Putamen (tissue), 1 donor: ENCODE measurements at regions not wholly inside any gene's neighbourhood (a gene's known extent, or its start where the extent isn't known, plus 50 kb on each side); places are given as distances from the start of the nearest gene placed in this dataset.

Experiments used
- DNase-seq: peaks from one replicate; pipeline ENCODE4 v3.0.0-alpha.2; 2016; ENCODE audit warnings: low spot score

DNA sequence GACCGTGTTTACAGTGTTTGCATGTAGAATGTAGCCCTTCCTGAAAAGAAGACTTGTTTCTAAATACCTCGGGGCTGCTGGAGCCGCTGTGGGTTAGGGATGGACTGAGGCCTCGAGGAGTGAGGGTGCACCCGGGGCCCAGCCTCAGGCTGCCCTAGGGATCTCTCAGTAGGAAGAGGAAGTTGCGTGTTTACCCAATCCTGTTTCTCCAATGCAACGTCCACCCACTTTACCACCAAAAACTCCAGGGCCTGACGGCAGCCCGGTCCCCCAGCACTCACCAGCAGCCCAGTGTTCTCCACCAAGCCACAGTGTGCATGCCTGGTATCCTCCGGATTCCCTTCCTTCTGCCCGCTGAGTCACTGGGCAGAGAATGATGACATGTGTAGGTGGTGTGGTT lies 255.8 kb downstream of the GLI2 start:
- no peak for DNase-seq

DNA sequence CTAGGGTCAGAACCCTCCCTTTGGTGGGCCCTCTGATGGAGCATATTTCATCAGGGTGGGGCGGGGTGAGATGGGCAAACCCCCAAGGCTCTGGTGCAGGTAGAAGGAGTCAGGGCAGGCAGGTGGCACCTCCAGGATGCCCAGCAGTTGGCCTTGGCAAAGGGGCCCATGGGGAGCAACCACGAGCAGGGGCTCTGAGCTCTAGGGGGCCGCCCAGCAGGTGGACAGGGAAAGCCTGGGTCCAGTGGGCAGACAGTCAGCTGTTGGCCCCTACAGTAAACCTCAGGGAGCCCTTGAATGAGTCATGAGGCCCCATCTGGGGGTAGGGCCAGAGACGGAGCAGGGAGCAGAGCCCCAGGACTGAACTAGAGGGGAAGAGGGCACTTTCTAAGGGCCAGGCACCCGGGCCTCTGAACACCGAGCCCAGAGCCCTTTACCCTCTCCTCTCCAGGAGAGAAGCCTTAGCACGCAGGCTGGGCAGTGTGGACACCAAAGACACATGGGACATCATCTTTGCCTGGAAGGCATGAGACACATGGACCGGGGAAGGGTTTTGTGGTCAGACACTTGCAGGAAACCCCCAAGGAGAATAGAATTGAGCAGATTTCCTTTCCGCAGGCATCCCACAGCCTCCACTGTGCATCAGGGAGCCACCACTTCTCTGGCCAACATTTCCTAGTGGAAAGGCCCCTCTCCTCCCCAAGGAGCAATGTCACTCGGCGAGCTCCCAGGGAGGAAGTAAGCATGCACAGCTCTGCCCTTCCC lies 257.3 kb downstream of the GLI2 start:
- DNase-seq, result no peak

DNA sequence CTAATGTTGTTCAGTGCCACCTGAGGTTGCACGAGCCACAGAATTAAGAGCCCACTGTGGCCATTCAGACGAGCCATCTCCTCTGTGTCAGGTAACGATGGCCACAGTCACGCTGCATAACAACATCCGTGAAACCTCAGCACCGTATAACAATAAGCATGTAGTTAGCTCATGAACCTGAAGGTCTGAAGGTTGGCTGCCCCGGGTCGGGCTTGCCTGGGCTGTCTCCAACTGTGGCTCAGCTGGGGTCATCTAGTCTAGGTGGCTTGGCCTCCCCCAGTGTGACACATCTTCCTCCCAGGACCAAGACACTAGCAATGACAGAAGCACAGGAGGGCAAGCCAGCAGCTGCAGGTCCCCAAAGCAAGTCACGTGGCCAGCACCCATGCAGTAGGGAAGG lies 258.0 kb downstream of the GLI2 start:
- DNase-seq, result no peak

DNA sequence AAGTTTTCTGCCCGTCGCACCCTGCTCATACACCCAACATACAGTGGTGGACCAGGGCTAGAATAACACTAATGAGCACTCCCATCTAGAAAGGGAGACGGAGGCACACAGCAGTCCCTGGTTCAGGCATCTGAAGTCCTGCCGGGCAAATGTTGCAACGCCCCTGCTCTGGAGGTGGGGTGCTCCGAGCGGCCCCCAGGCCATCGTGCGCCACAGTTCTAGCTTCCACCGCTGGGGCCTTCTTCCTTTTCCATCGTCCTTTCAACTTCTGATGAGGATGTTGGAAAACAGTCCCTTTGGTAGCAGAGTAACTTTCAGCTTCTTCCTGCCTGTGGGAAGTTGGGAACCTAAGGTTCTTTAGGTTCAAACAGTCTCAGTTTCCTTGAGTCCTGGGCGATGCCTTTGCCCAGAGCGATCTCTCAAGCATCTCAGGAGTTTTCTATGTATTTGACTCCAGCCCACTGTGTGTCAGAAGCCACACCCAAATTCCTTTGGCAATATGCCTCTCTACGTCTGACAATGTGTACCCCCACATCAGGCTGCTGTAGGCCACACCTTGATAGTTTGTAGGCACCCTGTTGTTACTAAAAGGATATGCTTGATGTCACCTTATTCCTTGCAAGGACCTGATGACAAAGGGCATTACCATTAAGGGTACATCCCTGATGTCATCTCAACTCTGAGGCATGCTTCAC lies 258.8 kb downstream of the GLI2 start:
- DNase-seq, result no peak

DNA sequence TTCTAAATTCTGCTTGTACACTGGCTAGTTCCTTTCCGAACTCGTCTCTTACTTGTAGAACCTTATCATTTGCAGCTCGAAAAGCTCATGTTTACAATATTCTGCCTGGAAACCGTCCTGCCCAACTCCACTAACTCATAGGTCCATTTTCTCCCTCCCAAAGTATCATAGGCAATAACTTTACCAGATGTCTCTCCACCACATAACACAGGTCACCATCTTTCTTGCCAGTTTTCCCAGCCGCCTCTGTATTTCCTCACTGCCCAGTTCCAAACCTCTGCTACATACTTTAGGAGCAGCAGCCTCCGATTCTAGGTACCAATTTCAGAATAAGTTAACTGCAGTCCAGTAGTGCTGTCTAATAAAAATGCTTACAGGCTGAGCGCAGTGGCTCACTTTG lies 259.5 kb downstream of the GLI2 start:
- DNase-seq, result no peak

DNA sequence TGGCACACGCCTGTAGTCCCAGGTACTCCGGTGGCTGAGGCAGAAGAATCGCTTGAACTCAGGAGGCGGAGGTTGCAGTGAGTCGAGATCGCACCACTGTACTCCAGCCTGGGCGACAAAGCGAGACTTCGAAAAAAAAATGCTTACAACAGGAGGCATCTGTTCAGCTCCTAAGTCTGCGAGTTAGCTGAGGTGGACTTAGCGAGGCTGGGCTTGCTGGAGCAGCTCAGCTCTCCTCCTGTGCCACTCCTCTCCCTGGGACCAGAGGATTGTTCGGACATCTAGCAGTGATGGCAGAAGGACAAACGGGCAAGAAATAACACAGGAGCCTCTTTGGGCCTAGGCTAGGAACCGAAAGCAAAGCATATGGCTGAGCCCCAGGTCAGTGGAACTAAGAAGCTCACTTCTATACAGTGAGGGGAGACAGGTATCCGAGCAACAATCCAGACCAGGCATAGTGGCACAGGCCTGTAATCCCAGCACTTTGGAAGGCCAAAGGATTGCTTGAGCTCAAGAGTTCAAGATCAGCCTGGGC lies 260.1 kb downstream of the GLI2 start:
- DNase-seq, result no peak

DNA sequence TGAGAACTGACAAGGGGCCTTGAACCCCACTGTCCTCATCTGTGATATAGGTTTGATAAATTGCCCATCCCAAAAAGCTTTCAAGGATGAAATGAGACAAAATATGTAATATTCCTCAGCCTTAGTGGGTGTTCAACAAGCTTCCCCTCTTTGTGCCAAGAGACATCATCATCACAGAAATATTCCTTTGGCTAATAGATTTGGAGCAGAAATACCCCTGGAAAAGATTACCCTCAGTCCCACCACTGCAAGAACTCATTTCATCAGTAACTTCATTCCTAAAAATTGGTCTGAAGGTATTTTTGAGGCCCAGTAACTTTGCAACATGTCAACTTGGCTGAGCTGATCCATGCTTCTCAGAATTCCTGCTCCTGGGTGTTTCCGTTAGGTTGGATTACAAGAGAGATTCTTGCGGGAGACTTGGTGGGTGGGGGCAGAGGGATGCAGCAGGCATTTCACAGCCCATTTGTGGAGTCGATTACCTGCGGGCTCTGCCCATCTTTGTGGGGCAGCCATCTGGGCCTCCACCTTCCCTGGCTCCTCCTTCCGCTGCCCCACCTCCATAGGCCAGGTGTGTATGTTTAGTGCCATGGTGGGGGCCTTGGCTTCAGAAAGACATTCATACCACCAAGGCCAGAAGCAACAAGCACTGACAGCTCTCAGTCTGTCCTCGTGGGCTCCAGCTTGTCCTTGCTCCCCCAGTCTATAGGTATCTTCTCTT lies 263.9 kb downstream of the GLI2 start:
- no peak for DNase-seq

DNA sequence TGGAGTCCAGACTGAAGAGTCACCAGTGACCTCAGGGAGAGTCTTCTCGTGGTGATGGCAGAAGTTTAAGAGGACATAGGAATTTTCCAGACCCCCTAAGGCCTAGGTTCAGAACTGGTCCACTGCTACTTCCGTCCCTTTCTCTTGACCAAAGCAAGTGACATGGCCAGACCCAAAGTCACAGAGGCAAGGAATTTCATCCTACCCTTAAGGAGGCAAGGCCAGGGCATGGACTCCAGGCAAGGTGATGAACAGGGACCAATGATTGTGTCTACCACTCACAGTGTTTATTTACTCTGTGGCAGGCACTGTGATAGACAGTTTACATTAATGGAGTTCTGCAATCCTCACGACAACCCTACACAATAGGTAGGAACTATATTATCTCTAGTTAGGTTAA lies 265.1 kb downstream of the GLI2 start:
- no peak for DNase-seq

DNA sequence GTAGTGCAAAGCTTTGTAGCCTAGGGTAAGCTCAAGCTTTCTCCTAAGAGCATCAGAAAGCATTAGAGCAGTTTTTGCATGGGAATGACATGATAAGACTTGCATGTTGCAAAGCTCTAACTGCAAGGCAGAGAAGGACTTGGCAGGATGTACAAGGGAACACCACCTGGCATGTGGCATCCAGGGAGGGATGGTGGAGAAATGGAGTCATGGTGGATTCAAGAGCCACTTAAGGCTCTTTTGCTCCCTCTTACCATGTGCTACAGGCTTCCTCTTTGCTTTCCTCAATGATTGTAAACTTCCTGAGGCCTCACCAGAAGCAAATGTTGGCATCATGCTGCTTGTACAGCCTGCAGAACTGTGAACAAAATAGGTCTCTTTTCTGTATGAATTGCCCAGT lies 266.0 kb downstream of the GLI2 start:
- no peak for DNase-seq

DNA sequence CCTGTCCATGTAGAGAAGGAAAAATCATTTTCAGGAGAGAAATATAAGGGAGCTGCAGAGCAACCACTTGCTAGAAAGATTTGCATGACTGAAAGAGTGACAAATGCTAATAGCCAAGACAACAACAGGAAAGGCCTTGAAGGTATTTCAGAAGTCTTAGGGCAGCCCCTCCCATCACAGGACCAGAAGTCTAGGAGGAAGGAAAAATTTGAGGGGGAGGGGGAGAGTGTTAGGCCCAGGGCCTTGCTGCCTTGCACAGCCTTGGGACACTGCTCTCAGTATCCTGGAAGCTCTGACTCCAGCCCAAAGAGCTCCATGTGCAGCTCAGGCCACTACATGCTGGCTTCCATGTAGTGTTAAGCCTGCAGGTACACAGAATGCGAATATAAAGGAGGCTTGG lies 266.9 kb downstream of the GLI2 start:
- DNase-seq, result no peak

DNA sequence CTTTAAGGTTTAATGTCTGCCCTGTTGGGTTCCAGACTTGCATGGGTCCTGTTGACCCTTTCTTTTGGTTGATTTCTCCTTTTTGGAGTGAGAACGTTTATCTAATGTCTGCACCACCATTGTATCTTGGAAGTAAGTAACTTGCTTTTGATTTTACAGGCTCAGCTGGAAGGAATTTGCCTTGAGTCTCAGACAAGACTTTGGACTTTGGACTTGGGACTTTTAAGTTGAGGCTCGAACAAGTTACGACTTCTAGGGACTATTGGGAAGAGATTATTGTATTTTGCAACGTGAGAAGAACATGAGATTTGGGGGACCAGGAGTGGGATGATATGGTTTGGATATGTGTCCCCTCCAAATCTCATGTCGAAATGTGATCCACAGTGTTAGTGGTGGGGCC lies 267.7 kb downstream of the GLI2 start:
- no peak for DNase-seq

DNA sequence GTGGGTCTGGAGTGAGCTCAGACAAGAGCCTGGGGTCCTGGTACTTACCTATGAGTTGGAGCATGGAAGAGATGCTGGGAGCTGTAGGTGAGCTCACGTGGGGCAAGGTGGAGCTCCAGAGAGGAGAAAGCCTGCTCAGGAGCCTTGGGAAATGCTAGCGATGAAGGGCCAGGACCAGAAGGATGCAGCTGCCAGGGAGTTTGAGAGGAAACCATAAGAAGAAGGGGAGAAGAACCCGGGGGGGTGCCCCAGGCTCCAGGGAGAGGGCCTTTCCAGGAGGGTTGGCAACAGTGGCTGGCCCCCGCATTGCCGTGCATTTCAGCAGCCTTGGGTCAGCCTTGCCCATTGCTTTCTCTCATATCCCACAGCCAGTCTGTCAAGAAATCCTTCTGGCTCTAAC lies 268.7 kb downstream of the GLI2 start:
- DNase-seq, result no peak

DNA sequence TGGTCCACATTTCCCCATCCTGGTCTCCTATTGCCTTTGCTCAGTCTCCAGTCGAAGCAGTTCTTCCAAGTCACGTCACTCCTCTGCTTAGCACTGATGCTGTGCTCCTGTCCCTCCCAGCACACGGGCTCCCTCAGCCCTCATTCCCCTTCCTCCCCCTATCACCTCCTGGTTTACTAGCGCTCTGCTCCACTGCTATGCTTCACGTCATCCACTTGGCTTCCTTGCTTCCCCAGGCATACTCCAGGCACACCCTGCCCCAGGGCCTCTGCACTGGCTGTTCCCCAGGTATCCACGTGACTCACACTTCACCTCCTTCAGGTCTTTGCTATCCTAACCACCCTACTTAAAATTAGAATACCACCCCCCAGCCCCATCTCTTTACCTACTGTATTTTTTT lies 269.3 kb downstream of the GLI2 start:
- no peak for DNase-seq

DNA sequence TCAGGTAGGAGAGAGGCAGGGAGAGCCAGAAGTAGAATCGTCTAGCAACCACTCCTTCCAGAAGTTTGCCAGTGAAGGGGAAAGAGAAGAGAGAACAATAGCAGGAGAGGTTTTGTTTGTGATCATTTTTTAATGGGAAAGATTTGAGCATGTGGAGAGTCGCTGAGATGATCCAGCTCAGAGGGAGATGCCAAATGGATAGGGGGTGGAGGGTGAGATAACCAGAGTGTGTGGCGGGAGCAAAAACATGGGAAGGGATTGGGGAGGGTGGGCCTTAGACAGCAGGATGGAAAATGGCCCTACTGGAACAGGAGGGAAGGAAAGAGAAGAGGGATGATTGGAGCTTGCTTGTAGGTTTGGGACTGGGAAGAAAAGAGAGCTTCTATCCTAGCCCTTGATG lies 269.8 kb downstream of the GLI2 start:
- no peak for DNase-seq

DNA sequence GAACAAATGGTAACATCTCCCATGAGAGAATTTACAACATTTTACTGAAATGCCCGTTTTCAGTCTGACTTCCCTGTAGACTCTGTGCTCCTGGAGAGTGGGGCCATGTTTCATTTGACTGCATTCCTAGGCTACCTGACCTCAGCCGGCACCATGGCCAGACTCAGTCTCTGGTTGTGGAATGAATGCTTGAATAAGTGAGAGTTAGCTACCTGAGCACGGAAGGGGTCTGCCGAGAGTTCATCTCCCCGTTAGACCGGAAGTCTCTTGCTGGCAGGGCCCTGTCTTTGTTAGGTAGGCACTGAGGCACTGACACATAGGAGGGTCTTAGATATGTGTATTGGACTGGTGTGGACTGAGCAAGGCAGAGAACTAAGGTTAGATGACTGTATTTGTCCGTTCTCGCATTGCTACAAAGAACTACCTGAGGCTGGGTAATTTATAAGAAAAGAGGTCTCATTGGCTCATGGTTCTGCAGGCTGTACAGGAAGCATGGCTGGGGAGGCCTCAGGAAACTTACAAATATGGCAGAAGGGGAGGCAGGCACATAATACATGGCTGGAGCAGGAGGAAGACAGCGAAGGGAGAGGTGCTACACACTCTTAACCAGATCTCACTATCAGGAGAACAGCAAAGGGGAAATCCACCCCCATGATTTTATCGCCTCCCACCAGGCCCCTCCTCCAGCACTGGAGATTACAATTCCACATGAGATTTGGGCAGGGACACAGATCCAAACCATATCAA lies 271.2 kb downstream of the GLI2 start:
- no peak for DNase-seq

DNA sequence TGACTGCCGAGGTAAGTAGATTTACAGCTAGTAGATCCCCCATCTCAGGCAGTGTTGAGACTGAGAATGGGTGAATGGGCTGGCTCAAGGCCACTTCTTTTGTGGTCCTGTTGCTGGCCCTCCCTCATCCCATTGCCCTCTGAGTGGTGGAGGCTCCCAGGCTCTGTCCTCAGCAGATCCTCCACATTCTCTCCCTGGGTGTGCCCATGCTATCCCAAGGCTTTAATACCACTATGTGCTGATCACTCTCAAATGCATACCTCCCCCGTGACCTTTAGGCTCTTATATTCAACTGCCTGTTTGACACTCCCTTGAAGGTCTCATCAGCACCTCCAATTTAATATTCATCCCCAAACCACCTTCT lies 271.8 kb downstream of the GLI2 start:
- DNase-seq, result no peak

DNA sequence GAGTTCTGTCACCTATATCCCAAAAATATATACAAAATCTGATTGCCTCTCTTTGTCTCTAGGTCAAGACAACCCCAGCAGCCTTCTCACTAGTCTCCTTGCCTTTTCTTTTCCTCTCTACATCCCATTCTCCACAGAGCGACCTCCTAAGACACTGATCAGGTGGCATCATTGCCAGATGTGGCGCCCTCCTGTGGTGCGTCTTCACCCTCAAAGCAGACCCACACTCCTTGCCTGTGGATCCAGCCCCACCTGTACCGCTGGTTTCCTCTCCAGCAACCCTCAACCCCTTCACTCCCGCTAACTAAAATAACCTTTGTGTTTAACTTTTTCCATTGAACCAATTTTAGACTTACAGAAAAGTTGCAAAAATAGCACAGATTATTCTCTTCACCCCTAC lies 273.3 kb downstream of the GLI2 start:
- no peak for DNase-seq

DNA sequence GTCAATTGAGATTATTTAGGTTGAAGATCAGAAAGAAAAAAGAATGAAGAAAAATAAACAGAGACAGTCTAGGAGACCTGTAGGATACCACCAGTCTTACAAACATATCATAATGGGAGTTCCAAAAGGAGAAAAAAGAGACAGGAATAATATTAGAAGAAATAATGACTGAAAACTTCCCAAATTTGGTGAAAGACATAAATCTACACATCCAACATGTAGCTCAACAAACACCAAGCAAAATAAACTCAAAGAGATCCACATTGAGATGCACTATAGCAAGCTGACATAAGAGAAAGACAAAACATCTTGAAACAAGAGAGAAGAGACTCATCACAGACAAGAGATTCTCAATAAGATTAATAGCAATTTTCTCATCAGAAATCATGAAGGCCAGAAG lies 274.0 kb downstream of the TFCP2L1 start:
- DNase-seq, result no peak

DNA sequence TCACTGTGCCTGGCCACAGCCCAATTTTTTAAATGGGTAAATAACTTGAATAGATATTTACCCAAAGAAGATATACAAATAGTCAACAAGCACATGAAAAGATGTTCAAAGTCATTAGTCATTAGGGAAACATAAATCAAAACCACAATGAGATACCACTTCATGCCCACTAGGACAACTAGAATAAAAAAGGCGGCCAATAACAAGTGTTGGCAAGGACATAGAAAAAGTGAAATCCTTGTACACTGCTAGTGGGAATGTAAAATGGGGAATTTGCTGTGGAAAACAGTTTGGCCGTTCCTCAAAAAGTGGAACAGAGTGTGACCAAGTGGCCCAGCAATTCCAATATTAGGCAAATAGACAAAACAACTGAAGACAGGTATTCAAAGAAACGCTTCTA lies 270.1 kb downstream of the TFCP2L1 start:
- no peak for DNase-seq

DNA sequence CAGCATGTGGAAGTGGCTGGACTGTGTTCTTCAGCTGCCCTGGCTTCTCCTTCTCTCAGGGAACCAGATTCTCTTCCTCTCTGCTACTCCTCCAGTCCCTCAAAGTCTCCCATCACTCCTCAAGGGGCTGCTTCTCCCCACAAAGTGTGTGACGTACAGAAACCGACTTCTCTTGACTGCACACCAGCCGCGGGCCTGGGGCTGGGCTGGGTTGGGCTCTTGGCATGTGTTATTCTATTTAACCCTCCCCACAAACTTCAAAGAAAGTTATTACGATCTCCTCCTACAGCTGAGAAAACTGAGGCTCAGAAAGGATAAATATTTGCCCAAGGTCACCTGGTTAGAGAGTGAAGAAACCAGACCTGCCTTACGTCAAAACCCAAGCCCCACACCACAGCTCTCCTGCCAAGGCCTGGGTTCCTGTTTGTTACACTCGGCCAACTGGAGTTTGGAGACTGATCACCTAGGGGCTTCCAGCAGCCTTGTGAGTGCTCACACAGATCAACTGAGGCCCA lies 269.0 kb downstream of the TFCP2L1 start:
- DNase-seq, result no peak

DNA sequence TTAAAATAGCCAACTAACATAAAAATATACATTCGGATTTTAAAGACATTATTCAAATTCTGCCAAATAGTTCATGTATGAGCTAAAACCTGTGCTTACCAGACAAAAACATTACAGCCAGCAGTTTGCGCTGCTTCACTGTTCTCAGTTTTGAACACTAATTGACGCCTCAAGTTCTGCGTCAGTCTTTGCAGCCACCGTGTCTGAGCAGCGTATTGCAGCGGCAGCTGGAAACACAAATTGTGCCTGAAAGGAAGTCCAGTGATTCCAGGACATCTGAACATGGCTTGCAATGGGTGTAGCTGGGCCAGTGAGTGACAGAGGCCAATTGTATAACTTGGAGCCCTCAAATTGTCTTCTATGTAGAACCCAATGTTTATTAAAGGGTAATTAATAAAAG lies 267.6 kb downstream of the TFCP2L1 start:
- no peak for DNase-seq
